ENCODE measurements at regions not wholly inside any gene's neighbourhood (a gene's known extent, or its start where the extent isn't known, plus 50 kb on each side); places are given as distances from the start of the nearest gene placed in this dataset.

- TF ChIP-seq CTCF (IDR thresholded peaks at IDR 0.05; ENCODE audit: low read depth, low read length) (no peak), EZH2phosphoT487 (IDR thresholded peaks at IDR 0.05; ENCODE audit: low read depth) (no peak)
These were observed 328.7 kb downstream of the ARL4A start for GRCh38 chr7:13016036-13016581.

All from OCI-LY3 (cell line).